HG02852 (cell line): ENCODE measurements at regions not wholly inside any gene's neighbourhood (a gene's known extent, or its start where the extent isn't known, plus 50 kb on each side); places are given as distances from the start of the nearest gene placed in this dataset.

Source experiments
- ATAC-seq: cut with Tn5 transposase; IDR thresholded peaks from one replicate; pipeline ENCODE4 v1.9.1; 2021; ENCODE audit warnings: mild to moderate bottlenecking, moderate library complexity; ENCODE audit not compliant: unreplicated experiment

GRCh38 chr1:204736836-204737235, 51.3 kb upstream of the LRRN2 start:
- ATAC-seq = no peak

- ATAC-seq = no peak
These were observed 53.0 kb upstream of the LRRN2 start for GRCh38 chr1:204738506-204738905.

GRCh38 chr1:204740354-204740753, 54.8 kb upstream of the LRRN2 start:
- no peak for ATAC-seq

GRCh38 chr1:204741440-204741839, 55.9 kb upstream of the LRRN2 start:
- ATAC-seq = no peak

- ATAC-seq = no peak
These were observed 57.2 kb upstream of the LRRN2 start for GRCh38 chr1:204742676-204743251.

- ATAC-seq = no peak
These were observed 58.7 kb upstream of the LRRN2 start for GRCh38 chr1:204744107-204744779.

GRCh38 chr1:204746838-204747442, 61.4 kb upstream of the LRRN2 start:
- ATAC-seq = no peak

- no peak for ATAC-seq
These were observed 65.9 kb upstream of the LRRN2 start for GRCh38 chr1:204751480-204751879.

GRCh38 chr1:204751883-204752687, 66.5 kb upstream of the LRRN2 start:
- no peak for ATAC-seq

- no peak for ATAC-seq
These were observed 67.1 kb upstream of the LRRN2 start for GRCh38 chr1:204752688-204753040.

GRCh38 chr1:204754821-204755220, 69.3 kb upstream of the LRRN2 start:
- no peak for ATAC-seq

- ATAC-seq = no peak
These were observed 70.8 kb upstream of the LRRN2 start for GRCh38 chr1:204756349-204756748.

- ATAC-seq = no peak
These were observed 71.3 kb upstream of the LRRN2 start for GRCh38 chr1:204756811-204757210.

GRCh38 chr1:204758601-204759000, 73.1 kb upstream of the LRRN2 start:
- ATAC-seq = no peak

GRCh38 chr1:204760350-204760749, 74.8 kb upstream of the LRRN2 start:
- ATAC-seq = no peak

GRCh38 chr1:204760757-204761156, 75.2 kb upstream of the LRRN2 start:
- no peak for ATAC-seq

- peak; percentile 68 for ATAC-seq
These were observed 78.4 kb upstream of the LRRN2 start for GRCh38 chr1:204763773-204764427.

GRCh38 chr1:204769997-204770396, 84.5 kb upstream of the LRRN2 start:
- ATAC-seq = no peak

GRCh38 chr1:204771358-204771757, 85.8 kb upstream of the LRRN2 start:
- no peak for ATAC-seq

GRCh38 chr1:204773246-204773645, 87.7 kb upstream of the LRRN2 start:
- ATAC-seq = no peak

- ATAC-seq = no peak
These were observed 90.0 kb upstream of the LRRN2 start for GRCh38 chr1:204775546-204775945.
